ENCODE measurements at regions not wholly inside any gene's neighbourhood (a gene's known extent, or its start where the extent isn't known, plus 50 kb on each side); places are given as distances from the start of the nearest gene placed in this dataset.
"Not testable (repeated sequence)": the region's sequence is repeated elsewhere in the genome, so short reads cannot be mapped to it uniquely, and the experiment has no call there.

DNA sequence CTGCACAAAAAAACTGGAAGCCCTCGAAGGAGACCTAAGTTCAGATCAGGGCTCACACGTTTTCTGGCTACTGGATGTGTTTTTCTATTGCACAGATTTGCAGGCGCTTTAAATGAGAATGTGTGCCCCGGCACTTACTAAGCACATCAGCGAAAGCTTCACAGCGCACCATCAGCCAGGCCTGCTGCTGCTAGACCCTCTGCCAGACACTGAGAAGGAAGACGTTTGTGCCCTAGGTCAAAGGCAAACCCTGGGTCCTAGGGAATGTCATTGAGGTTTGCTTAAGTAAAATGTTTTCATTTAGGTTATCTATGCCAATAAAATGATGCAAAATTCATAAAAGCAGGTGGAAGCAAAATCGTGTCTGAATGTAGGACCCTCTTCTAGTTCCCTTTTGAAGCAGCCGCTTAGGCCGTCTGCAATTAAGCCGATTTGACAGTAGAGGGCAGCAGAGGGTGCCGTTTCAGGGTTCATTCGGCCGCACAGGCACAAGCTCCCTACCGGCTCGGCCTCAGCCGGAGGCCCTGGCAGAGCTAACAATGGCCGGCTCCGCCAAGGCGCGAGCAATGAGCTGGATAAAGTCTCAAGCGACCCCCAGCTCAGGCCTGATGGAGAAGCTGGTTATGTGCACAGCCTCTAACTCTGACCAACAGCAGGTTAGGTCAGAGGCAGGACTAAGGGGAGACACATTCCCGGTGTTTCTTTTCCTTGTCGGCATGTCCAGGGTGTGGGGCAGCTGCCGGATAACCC lies 107.2 kb upstream of the FOXA2 start:
- peak in 1 of 2 experiments; percentile 5 for DNase-seq

DNA sequence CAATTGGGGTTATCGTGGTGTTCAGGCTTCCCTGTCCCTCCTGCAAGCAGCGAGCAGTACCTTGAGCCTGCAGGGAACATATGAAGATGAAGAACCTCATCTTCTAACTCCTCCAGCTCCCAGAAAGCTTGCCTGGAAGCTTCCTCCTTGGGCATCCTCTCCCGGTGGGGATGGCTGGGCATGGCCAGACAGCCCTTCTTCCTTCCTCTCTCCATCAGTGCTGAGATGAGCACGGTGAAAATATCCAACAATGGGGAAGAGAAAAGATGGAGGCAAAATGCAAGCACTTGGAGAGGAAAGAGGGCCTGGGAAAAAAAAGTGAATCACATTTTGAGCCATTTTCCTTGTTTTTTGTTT lies 107.7 kb upstream of the FOXA2 start:
- DNase-seq: no peak

DNA sequence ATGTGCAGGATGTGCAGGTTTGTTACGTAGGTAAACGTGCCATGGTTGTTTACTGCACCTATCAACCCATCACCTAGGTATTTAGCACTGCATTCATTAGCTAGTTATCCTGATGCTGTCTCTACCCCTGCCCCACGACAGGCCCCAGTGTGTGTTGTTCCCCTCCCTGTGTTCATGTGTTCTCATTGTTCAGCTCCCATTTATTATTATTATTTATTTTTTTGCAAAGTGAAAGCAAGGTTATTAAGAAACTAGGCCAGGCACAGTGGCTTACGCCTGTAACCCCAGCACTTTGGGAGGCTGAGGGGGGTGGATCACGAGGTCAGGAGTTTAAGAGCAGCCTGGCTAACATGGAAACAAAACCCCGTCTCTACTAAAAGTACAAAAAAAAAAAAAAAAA lies 108.2 kb upstream of the FOXA2 start:
- DNase-seq: not testable (repeated sequence)

DNA sequence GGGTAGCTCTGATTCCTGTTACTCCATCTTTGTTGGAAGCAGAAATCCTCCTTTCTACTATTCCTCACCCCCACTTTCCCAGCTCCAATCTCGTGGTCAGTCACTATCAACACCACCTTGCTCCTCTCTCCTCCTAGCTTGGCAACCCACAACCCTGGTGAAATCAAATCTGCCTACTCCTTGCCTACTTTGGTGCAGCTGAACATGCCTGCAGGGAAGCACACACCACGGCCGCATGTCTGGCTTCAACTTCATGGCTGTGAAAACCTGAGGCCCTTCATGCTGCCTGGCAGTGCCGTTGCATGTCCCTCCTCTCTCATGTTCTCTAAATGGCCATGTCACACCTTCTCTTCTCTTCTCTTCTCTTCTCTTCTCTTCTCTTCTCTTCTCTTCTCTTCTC lies 112.4 kb upstream of the FOXA2 start:
- no peak for DNase-seq

DNA sequence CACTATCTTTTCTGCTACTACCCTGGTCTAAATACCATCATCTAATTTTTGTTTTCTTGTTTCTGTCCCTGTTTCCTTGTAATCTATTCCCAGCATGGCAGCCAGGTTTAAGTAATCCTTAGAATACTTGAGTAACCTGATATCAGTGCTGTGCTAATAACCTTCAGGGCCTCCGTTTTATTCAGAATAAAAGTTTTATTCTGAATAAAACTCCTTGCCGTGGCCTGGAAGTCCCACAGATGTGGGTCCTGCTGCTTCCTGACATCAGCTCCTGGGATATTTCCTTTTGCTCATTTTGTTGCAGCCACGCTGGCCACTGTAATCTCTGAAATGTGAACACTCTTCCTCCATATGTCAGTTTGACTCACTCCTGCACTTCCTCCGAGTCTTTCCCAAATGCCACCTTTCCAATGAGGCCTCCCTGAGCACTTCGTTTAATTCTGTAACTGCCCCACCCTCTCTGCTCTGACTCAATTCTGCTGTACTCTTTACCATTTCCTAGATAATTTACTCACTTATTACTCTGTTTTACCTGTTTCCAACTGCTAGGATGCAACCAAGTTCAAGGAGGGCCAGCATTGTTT lies 114.0 kb upstream of the FOXA2 start:
- no peak for DNase-seq

DNA sequence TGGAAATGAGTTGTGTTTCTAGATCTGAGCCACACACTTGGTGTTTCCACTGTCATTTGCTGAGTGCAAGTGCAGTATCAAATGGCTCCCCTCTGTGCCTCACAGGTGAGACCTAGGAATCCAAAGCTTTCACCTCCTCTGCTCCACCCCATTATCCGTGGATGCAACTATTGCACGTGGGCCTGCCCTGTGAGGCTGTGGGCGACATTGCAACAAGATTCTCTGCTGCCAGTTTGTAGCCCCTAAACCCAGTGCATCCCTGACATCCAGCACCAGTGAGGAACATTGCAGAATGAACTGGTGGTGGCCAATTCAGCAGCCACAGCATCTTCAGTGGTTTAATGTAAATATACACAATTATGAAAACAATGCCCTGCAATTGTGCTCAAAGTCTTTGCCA lies 115.0 kb upstream of the FOXA2 start:
- DNase-seq: no peak

DNA sequence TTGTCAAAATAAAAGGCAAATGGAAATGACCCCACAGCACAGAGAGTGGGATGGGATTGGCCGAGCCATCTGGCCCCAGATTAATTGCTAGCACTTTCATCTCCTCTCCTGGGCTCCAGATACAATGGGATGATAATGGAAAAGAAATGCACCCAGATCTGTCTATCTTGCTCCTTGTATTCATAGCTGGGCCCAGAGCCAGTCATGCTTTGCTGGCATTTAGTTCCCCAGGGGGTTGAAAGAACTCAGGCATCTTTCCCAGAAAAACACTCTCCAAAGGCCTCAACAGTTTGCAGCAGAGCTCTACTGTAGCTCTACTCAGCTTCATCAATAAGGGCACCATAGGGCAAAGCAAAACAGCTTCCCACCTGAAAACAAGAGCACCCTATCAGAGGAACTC lies 116.0 kb upstream of the FOXA2 start:
- DNase-seq: peak; percentile 22 to 32

DNA sequence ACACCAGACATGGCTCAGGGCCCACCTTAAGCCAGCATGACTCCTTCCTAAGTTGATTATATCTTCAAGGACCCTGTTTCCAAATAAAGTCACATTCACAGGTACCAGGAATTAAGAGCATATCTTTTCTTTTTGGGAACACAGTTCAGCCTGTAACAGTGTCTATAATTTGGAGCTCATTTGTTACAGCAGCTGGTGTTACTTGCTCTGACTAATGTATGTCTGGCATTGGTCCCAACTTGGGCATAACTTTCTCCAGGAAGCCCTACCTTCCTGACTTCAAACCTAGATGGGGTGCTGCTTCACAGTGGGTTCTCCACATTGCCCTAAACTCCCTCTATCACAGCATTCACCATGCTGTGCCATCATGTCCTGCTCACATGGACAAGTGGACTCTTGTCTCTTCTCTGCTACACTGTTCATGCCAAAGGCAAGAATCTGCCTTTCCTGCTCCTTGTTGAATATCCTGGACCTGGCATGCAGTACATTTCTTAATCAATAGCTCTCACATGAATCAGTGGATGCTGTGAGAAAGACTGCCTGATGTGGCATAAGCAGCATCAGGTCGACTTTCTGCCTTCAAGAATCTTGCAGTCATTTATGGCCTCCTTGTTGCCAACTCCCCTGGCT lies 117.4 kb upstream of the FOXA2 start:
- no peak for DNase-seq

DNA sequence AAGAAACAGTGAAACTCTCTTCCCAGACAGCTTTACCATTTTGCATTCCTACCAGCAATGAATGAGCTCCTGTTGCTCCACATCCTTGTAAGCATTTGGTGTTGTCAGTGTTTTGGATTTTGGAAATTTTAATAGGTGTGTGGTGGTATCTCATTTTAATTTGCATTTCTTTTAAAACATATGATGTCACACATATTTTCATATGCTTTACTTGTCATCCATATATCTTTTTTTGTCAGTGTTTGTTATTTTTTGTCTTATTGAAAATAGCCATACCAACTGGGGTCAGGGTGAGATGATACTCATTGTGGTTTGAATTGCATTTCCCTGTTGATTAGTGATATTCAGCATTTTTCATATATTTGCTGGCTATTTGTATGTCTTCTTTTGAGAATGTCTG lies 119.5 kb upstream of the FOXA2 start:
- DNase-seq: no peak

DNA sequence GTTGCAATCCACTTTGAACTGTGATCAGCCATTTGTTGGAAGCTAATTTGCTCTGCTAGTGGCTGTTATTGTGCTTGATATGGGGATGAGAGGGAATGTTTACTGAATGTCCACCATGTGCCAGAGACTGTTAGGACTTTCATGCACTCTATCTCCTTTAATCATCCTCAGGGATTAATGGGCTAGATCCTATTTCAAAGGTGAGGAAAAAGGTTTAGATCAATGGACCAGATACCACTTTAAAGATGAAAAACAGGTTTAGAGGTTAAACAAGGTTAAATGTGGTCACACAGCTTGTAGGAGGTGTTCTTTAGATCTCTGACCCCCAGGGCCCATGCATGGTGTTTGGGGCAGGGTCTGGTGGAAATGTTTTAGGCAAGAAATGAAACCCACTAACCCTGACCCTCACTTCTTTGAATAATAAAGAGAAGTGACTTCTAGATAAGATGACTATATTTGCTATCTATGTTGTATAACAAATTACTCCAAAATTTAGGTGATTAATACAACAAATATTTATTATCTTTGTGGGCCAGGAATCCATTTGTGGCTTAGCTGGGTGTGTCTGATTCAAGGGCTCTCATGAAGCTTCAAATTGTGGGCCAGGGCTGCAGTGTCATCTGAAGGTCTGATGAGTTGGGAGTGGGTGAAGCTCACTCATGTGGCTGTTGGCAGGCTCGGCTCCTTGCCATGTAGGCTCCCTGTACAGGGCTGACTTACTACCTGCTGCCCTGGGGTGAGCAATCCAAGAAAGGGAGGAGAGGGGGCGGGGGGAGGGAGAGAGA lies 127.8 kb upstream of the FOXA2 start:
- no peak for DNase-seq

DNA sequence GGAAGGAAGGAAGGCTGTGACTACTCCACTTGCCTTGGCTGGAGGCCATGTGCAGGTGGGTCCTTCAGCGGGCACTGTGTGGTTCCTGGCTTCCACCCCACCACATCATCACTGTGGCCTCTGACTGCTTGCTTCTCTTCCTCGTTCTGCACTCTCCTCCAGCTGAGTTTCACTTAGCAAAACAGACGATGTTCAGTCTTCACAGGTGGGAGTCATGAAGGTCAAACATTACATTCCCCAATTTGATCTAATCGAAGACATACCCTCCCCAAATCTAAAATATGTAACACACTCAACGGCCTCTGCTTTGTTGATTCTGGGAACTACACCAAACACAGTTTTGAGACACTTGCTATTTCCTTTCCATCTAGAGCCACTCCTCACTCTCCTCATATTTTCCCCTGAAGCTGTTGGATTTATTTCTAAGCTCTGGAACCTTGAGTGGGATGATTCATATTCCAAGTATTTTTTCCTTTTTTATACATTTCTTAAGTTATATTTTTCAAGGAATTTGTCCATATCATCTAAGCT lies 132.5 kb upstream of the FOXA2 start:
- DNase-seq: no peak

DNA sequence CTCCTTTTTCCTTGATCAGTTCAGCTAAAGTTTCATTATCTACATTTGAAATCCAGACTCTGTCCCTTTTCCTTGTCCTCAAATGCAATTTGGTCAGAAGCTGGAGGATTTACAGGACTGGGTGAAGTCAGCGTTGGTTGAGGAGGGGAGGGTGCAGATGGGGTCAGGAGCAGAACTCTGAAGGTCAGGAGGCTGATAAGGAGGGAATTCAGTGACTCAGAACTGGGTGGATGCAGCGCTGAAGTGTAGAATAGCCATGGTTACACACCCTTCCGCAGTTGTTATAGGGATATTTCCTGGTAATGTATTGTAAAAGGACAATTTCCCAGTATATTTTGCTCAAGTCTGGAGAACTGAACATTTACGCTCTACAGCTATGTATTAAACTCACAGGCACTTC lies 133.1 kb upstream of the FOXA2 start:
- DNase-seq: no peak

DNA sequence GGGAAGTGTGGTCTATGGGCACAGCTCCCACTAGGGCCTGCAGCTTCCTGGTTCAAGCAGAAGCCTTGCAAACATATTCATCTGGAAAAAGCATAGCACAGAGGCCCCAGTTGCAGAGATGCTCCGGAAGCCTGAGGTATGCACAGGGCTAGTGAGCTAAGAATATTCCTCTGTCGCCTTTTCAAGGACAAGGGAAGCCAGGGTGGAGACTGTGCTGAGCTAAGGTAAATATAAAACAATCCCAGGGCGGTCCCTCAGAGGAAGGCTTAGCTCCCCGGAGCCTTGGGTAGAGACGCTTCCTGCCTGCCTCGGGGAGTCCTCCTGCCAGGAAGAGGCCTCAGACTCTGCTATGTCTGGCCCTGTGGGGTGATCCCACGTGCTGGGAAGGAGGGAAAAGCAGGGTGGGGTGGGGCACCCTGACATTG lies 134.8 kb upstream of the FOXA2 start:
- DNase-seq: no peak

DNA sequence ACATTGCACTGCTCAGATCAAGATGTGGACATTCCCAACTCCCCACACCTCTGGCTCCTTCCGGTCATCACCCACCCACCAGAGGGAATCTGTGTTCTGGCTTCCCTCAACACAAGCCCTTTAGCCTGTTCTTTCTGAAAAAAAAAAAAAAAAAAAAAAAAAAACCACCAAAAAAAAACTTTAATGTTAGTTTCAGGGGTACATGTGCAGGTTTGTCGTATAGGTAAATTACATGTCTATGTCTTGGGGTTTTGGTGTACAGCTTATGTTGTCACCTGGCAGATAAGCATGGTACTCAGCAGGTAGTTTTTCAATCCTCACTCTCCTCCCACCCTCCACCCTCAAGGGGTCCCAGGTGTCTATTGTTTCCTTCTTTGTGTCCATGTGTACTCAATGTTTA lies 135.8 kb upstream of the FOXA2 start:
- DNase-seq: no peak

DNA sequence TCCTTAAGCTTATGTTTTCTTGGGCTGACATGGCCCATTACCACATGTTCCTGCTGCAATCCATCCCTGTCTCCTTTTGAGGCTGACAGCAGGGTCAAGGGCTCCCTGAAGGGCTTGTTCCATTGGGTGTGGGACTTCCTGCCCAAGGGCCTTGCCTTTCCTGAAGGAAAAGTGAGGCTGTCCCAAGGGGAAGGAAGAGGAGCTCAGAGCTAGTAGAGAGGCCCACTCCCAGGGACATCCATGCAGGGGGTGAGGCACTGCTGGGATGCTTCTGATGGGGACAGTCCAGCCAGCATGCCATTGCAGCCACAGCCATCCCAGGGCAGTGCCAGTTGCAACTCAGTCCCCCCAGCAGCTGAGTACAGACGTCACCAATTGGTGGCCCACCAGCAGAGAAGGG lies 138.4 kb upstream of the FOXA2 start:
- DNase-seq: no peak

DNA sequence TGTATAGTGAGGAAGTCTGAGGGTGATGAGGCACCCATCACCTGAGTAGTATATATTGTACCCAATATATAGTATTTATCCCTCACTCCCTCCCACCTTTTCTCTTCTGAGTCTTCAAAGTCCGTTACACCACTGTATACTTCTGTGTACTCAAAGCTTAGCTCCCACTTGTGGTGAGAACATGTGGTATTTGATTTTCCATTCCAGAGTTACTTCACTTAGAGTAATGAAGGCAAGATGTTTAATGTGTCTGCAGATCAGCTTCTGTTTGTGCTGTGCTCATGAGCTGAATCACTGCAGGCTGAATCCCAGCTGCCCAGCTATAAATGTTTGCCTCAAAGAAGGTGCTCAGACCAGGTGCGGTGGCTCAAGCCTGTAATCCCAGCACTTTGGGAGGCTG lies 139.3 kb upstream of the FOXA2 start:
- no peak for DNase-seq

DNA sequence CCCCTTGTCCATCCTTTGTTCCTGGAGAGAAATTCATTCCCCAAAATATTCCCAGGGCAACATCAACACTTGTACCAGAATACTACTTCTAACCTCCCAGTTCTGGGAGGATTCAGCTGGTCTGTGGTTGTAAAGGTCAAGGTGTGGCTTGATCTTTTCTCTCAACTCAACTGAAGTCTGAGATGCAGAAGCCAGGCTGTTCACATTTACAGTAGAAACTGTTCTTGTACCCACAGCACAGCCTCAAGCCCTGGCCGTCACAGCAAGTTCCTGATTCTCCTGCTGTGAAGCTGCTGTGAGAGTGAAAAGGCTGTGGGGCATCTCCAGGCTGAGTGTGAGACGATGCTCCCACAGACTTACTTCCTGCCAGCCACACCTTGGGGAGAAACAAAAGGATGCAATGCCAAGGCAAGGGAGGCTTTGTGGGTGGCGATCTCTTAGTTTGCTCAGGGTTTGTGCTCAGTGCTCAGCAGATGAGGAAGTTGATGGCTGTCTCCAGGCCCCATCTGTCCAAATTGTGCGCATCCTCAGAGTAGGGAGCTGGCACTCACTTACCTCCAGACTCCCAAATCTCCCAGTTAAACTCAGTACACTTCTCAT lies 143.9 kb upstream of the FOXA2 start:
- no peak for DNase-seq

DNA sequence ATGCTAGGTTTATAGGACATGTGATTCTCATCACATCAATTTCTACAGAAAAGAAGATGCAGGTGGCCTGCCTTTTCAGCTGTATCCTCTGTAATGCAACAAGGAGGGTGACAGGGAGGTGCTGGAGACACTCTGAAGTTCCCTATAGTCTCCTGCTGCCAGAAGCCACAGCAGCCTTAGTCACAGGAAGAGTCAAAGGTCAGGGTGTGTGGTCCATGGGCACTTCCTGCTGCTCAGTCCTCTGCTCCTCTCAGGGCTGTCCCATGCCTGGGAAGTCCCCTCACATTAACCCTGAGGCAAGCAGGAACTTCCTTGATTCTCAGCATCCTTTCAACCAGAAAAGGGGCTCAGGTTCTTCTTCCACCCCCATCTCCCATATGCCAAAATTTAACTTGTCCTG lies 144.8 kb upstream of the FOXA2 start:
- DNase-seq: no peak

DNA sequence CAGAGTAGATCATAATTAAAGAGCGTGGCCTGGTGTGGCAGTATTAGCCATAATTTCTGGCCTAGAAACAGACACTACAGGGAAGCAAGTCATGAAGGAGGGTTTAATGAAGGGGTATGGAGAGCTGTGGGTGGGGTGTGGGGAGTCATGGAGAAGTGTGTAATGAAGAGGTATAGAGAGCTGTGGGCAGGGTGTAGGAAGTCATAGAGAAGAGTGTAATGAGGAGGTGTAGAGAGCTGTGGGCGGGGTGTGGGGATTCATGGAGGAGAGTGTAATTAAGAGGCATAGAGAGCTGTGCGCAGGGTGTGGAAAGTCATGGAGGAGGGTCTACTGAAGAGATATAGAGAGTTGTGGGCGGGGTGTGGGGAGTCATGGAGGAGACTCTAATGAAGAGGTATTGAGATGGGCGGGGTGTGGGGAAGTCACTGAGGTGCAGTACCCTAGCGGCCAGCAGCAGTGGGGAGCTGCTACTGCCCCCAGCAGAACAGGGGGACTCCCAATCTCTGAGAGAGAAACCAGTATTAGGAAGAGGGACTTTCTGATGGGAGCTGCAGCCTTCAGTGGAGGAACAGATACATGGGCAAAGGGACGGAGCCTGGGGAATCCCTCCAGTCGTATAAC lies 145.4 kb upstream of the FOXA2 start:
- DNase-seq: no peak

DNA sequence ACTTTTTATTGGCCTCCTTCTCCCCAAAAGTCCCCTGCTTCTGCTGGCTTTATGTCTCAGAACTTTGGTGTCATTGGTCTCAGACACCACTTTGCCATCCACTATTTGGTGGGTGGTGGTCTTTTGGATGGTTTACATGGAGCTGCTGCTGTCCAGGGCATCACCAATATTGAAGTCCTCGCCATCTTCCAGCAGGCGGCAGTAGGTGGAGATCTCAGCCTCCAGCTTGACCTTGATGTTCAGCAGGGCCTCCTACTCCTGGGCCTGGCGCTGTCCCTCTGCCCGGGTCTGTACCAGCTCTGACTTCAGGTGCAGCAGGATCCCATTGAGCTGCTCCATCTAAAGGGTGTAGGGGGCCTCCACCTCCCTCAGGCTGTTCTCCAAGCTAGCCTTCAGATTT lies 148.4 kb upstream of the FOXA2 start:
- no peak for DNase-seq

DNA sequence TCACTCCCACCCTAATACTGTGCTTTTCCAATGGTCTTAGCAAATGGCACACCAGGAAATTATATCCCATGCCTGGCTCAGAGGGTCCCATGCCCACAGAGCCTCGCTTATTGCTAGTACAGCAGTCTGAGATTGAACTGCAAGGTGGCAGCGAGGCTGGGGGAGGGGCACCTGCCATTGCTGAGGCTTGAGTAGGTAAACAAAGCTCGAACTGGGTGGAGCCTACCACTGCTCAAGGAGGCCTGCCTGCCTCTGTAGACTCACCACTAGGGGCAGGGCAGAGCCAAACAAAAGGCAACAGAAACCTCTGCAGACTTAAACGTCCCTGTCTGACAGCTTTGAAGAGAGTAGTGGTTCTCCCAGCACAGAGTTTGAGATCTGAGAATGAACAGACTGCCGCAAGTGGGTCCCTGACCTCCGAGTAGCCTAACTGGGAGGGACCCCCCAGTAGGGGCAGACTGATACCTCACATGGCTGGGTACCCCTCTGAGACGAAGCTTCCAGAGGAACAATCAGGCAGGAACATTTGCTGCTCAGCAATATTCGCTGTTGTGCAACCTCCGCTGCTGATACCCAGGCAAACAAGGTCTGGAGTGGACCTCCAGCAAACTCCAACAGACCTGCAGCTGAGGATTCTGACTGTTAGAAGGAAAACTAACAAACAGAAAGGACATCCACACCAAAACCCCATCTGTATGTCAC lies 150.7 kb upstream of the FOXA2 start:
- not testable (repeated sequence) for DNase-seq

DNA sequence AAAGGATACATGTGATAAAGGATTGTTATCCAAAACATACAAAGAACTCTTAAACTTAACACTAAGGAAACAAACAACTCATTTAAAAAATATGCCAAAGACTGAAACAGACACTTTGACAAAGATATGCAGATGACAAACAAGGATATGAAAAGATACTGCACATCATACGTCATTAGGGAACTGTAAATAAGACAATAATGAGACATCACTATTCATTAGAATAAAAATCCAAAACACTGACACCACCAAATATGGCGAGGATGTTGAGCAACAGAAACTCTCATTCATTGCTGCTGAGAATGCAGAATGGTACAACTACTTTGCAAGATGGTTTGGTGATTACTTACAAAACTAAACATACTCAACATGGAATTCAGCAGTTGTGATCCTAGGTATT lies 156.5 kb upstream of the FOXA2 start:
- no peak for DNase-seq

All from NCI-H187 (cell line).